A549 (cell line): ENCODE measurements at regions not wholly inside any gene's neighbourhood (a gene's known extent, or its start where the extent isn't known, plus 50 kb on each side); places are given as distances from the start of the nearest gene placed in this dataset.

Source experiments
- ATAC-seq, 2 experiments: fragments of 200-7000 bp in 1 of 2; fragments of >200 bp in 1 of 2; cut with Nextera tagmentation in 1 of 2; cut with Tn5 transposase in 1 of 2; 3 replicates each; pipeline versions ENCODE4 v1.8.0 to v1.9.1; 2018 to 2020; ENCODE audit warnings: mild to moderate bottlenecking in 1 of 2, moderate library complexity in 1 of 2
- CTCF ChIA-PET: fragments of 300-600 bp; sonication (Branson Sonifier 250); formaldehyde crosslinking; extraction: SDS; loops from one replicate; lab custom pipeline; 2021; ENCODE audit warnings: antibody characterized with exemption, inconsistent platforms; lab: Yijun Ruan, JAX
- POLR2A ChIA-PET: fragments of 350-600 bp; formaldehyde crosslinking; extraction: SDS; loops from one replicate; lab custom pipeline; 2021; ENCODE audit warnings: antibody characterized with exemption, inconsistent platforms; lab: Yijun Ruan, JAX
- DNase-seq, 2 experiments: peaks; one replicate each; pipeline versions ENCODE4 v3.0.0 to v3.0.0-alpha.2; 2011 to 2016; ENCODE audit warnings: low read depth in 1 of 2, low spot score in 1 of 2
- FAIRE-seq: peaks from 2 replicates; lab custom pipeline; 2011; peaks lifted over from hg19 to GRCh38; lab: Jason Lieb, UNC
- H3K27ac ChIP-seq, 2 experiments: fragments of >200 bp; sonication (Bioruptor Twin); formaldehyde crosslinking; 3 replicates each; pipeline ENCODE4 v1.5.1; 2016 to 2017
- H3K4me1 ChIP-seq: fragments of >200 bp; sonication (Bioruptor Twin); formaldehyde crosslinking; 3 replicates; pipeline ENCODE4 v1.6.1; 2016
- H3K4me2 ChIP-seq: fragments of >200 bp; sonication (Bioruptor Twin); formaldehyde crosslinking; 3 replicates; pipeline ENCODE4 v1.6.1; 2016
- H3K4me3 ChIP-seq: fragments of >200 bp; sonication (Bioruptor Twin); formaldehyde crosslinking; 3 replicates; pipeline ENCODE4 v1.5.1; 2016
- H3K9me3 ChIP-seq: fragments of >200 bp; sonication (Bioruptor Twin); formaldehyde crosslinking; 3 replicates; pipeline ENCODE4 v1.6.1; 2016
- ATOH8 ChIP-seq: fragments of 250-450 bp; sonication (Bioruptor Pico); IDR thresholded peaks from 2 replicates; pipeline ENCODE4 v1.5.0; 2020; ENCODE audit warnings: low read depth, mild to moderate bottlenecking, moderate library complexity
- CBX8 ChIP-seq: fragments of 200-600 bp; sonication (generic); IDR thresholded peaks from 2 replicates; pipeline ENCODE4 v1.6.1; 2016
- CEBPB ChIP-seq, 2 experiments: fragments of >200 bp in 1 of 2; sonication (Bioruptor Twin) in 1 of 2; formaldehyde crosslinking in 1 of 2; IDR thresholded peaks; 2 replicates each; pipeline ENCODE4 v1.6.1; 2012 to 2016
- CTCF ChIP-seq: fragments of >200 bp; sonication (Bioruptor Twin); formaldehyde crosslinking; IDR thresholded peaks from 3 replicates; pipeline ENCODE4 v1.5.1; 2016
- E2F6 ChIP-seq: IDR thresholded peaks from 2 replicates; pipeline ENCODE4 v1.6.1; 2012; ENCODE audit warnings: low read depth, borderline replicate concordance
- EHF ChIP-seq: fragments of 250-450 bp; sonication (Bioruptor Pico); IDR thresholded peaks from 2 replicates; pipeline ENCODE4 v1.5.0; 2020; ENCODE audit warnings: mild to moderate bottlenecking
- ESRRA ChIP-seq: fragments of 150-350 bp; IDR thresholded peaks from 2 replicates; pipeline ENCODE4 v1.6.1; 2014; ENCODE audit warnings: mild to moderate bottlenecking, low read length, borderline replicate concordance
- GATA3 ChIP-seq: IDR thresholded peaks from 2 replicates; pipeline ENCODE4 v1.6.1; 2012; ENCODE audit warnings: borderline replicate concordance
- HEYL ChIP-seq: fragments of 250-450 bp; sonication (Bioruptor Pico); IDR thresholded peaks from 2 replicates; pipeline ENCODE4 v1.8.0; 2021; ENCODE audit warnings: mild to moderate bottlenecking, moderate library complexity
- HMGXB4 ChIP-seq: fragments of 250-450 bp; sonication (Bioruptor Pico); IDR thresholded peaks from 2 replicates; pipeline ENCODE4 v1.5.0; 2021; ENCODE audit warnings: mild to moderate bottlenecking, moderate library complexity, borderline replicate concordance
- HOXA7 ChIP-seq: fragments of 250-450 bp; sonication (Bioruptor Pico); IDR thresholded peaks from 2 replicates; pipeline ENCODE4 v1.5.0; 2020; ENCODE audit warnings: mild to moderate bottlenecking, moderate library complexity
- MAFK ChIP-seq: fragments of 450-650 bp; IDR thresholded peaks from 2 replicates; pipeline ENCODE4 v1.6.1; 2014; ENCODE audit not compliant: partially characterized antibody
- MAX ChIP-seq: IDR thresholded peaks from 2 replicates; pipeline ENCODE4 v1.6.1; 2012
- MYC ChIP-seq: IDR thresholded peaks from 2 replicates; pipeline ENCODE4 v1.6.1; 2012; ENCODE audit warnings: mild to moderate bottlenecking, inconsistent platforms, low read length, improper control_type of control experiment, borderline replicate concordance
- NPAS2 ChIP-seq: fragments of 250-450 bp; sonication (Bioruptor Pico); IDR thresholded peaks from 2 replicates; pipeline ENCODE4 v1.8.0; 2022; ENCODE audit warnings: mild to moderate bottlenecking, moderate library complexity, borderline replicate concordance
- PBX3 ChIP-seq: IDR thresholded peaks from 2 replicates; pipeline ENCODE4 v1.6.1; 2012
- PHF8 ChIP-seq: fragments of 200-600 bp; sonication (generic); IDR thresholded peaks from 2 replicates; pipeline ENCODE4 v1.6.1; 2016; ENCODE audit warnings: low read depth, mild to moderate bottlenecking, antibody characterized with exemption, moderate library complexity, borderline replicate concordance
- REST ChIP-seq: fragments of 200-600 bp; sonication (generic); IDR thresholded peaks from 2 replicates; pipeline ENCODE4 v1.6.1; 2016; ENCODE audit warnings: antibody characterized with exemption, mild to moderate bottlenecking, moderate library complexity
- RFX5 ChIP-seq: fragments of 450-650 bp; IDR thresholded peaks from 2 replicates; pipeline ENCODE4 v1.7.1; 2014; ENCODE audit warnings: antibody characterized with exemption, mild to moderate bottlenecking, moderate library complexity
- SMC3 ChIP-seq: fragments of >200 bp; sonication (Bioruptor Twin); formaldehyde crosslinking; IDR thresholded peaks from 3 replicates; pipeline ENCODE4 v1.6.1; 2018; ENCODE audit warnings: inconsistent platforms
- SREBF2 ChIP-seq: fragments of 450-650 bp; IDR thresholded peaks from 2 replicates; pipeline ENCODE4 v1.6.1; 2014; ENCODE audit warnings: mild to moderate bottlenecking, moderate library complexity
- TFCP2L1 ChIP-seq: fragments of 250-450 bp; sonication (Bioruptor Pico); IDR thresholded peaks from 2 replicates; pipeline ENCODE4 v1.5.0; 2021; ENCODE audit warnings: mild to moderate bottlenecking
- ZC3H11A ChIP-seq: fragments of 450-650 bp; IDR thresholded peaks from 2 replicates; pipeline ENCODE4 v1.6.1; 2014; ENCODE audit warnings: antibody characterized with exemption, mild to moderate bottlenecking
- ZNF302 ChIP-seq: fragments of 250-450 bp; sonication (Bioruptor Pico); IDR thresholded peaks from 2 replicates; pipeline ENCODE4 v1.9.0; 2021; ENCODE audit warnings: inconsistent platforms, mild to moderate bottlenecking, moderate library complexity
- ZSCAN20 ChIP-seq: fragments of 250-450 bp; sonication (Bioruptor Pico); IDR thresholded peaks from 2 replicates; pipeline ENCODE4 v1.8.0; 2022; ENCODE audit warnings: mild to moderate bottlenecking, moderate library complexity
- WGBS: methylation state at CpG from one replicate; pipeline ENCODE4 v1.1.6; 2017; ENCODE audit errors: missing lambda C conversion rate; 5-methylcytosine and 5-hydroxymethylcytosine counted together

GRCh38 chr2:125852364-125852763, 803.6 kb upstream of the GYPC start (continued):
- TF ChIP-seq ESRRA (no peak), ZSCAN20 (CRISPR knock-in tag) (no peak), MAFK (no peak), ATOH8 (CRISPR knock-in tag) (no peak), EHF (CRISPR knock-in tag) (no peak)

GRCh38 chr2:125853626-125854025, 802.3 kb upstream of the GYPC start:
- Histone ChIP-seq H3K4me1 (no peaks in the 10 kb centered on the region), H3K4me3 (no peak overlapping the region), H3K9me3 (no peaks in the 10 kb centered on the region), H3K27ac (no peak overlapping the region), H3K4me2 (no peak overlapping the region)
- CTCF ChIA-PET = no interaction called here
- 2% methylated on average over 4 of the region's 4 CpGs for WGBS
- ATAC-seq = no peak
- FAIRE-seq = no peak
- POLR2A ChIA-PET = no interaction called here
- no peak for DNase-seq
- no peak for TF ChIP-seq HEYL (CRISPR knock-in tag)
- TF ChIP-seq ZC3H11A = no peak
- TF ChIP-seq CEBPB (IDR thresholded peaks at IDR 0.05) = no peak
- TF ChIP-seq CTCF = no peak
- TF ChIP-seq E2F6 = no peak
- no peak for TF ChIP-seq MAX
- no peak for TF ChIP-seq TFCP2L1 (CRISPR knock-in tag)
- no peak for TF ChIP-seq SMC3
- no peak for TF ChIP-seq PHF8
- no peak for TF ChIP-seq CBX8
- TF ChIP-seq NPAS2 = no peak
- TF ChIP-seq MAFK = no peak

- Histone ChIP-seq H3K4me1 (no peaks in the 10 kb centered on the region), H3K4me3 (no peak overlapping the region), H3K27ac (no peak overlapping the region), H3K4me2 (no peak overlapping the region), H3K9me3 (no peaks in the 10 kb centered on the region)
- DNase-seq (no peak), ATAC-seq (no peak), FAIRE-seq (no peak)
- CTCF ChIA-PET = no interaction called here
- 0% methylated on average over 3 of the region's 3 CpGs for WGBS
- POLR2A ChIA-PET = no interaction called here
- TF ChIP-seq HMGXB4 (CRISPR knock-in tag) (no peak), ZNF302 (CRISPR knock-in tag) (no peak), PBX3 (no peak), E2F6 (no peak), GATA3 (no peak), RFX5 (no peak), REST (no peak), SREBF2 (no peak), HOXA7 (CRISPR knock-in tag) (no peak), MYC (no peak)
These were observed 800.8 kb upstream of the GYPC start for GRCh38 chr2:125855204-125855603.
